GM23248 (cell line): ENCODE measurements at regions not wholly inside any gene's neighbourhood (a gene's known extent, or its start where the extent isn't known, plus 50 kb on each side); places are given as distances from the start of the nearest gene placed in this dataset.

Experiments used
- DNase-seq: peaks from one replicate; pipeline ENCODE4 v3.0.0-alpha.2; 2015
- H2AFZ ChIP-seq: fragments of 200-600 bp; sonication (generic); 2 replicates; pipeline ENCODE4 v1.6.1; 2016; ENCODE audit warnings: antibody characterized with exemption
- H3F3A ChIP-seq: fragments of 200-600 bp; sonication (generic); 2 replicates; pipeline ENCODE4 v1.6.1; 2016; ENCODE audit warnings: mild to moderate bottlenecking, antibody characterized with exemption, mixed run types; ENCODE audit not compliant: insufficient read depth
- H3K27ac ChIP-seq: fragments of 200-600 bp; sonication (generic); 2 replicates; pipeline ENCODE4 v1.5.1; 2016; ENCODE audit warnings: mild to moderate bottlenecking
- H3K27me3 ChIP-seq: fragments of 200-600 bp; sonication (generic); replicated peaks from 2 replicates; pipeline ENCODE4 v1.6.1; 2016; ENCODE audit warnings: mild to moderate bottlenecking; ENCODE audit not compliant: insufficient read depth
- H3K36me3 ChIP-seq: fragments of 200-600 bp; sonication (generic); 2 replicates; pipeline ENCODE4 v1.6.1; 2016; ENCODE audit warnings: low read depth, mild to moderate bottlenecking
- H3K4me1 ChIP-seq: fragments of 200-600 bp; sonication (generic); 2 replicates; pipeline ENCODE4 v1.6.1; 2016; ENCODE audit warnings: mild to moderate bottlenecking; ENCODE audit not compliant: insufficient read depth
- H3K4me2 ChIP-seq: fragments of 200-600 bp; sonication (generic); one replicate; pipeline ENCODE4 v1.6.1; 2016; ENCODE audit warnings: mild to moderate bottlenecking; ENCODE audit not compliant: unreplicated experiment
- H3K4me3 ChIP-seq: fragments of 200-600 bp; sonication (generic); 2 replicates; pipeline ENCODE4 v1.5.1; 2016; ENCODE audit warnings: mild to moderate bottlenecking
- H3K79me2 ChIP-seq: fragments of 200-600 bp; sonication (generic); 2 replicates; pipeline ENCODE4 v1.6.1; 2016; ENCODE audit warnings: mild to moderate bottlenecking; ENCODE audit not compliant: insufficient read depth
- H3K9ac ChIP-seq: fragments of 200-600 bp; sonication (generic); 2 replicates; pipeline ENCODE4 v1.6.1; 2016; ENCODE audit warnings: mild to moderate bottlenecking
- H3K9me2 ChIP-seq: fragments of 200-600 bp; sonication (generic); 2 replicates; pipeline ENCODE4 v1.6.1; 2016; ENCODE audit warnings: mixed run types, mild to moderate bottlenecking, moderate library complexity; ENCODE audit not compliant: insufficient read depth
- H3K9me3 ChIP-seq: fragments of 200-600 bp; sonication (generic); one replicate; pipeline ENCODE4 v1.6.1; 2017; ENCODE audit warnings: low read depth
- H4K20me1 ChIP-seq: fragments of 200-600 bp; sonication (generic); 2 replicates; pipeline ENCODE4 v1.6.0; 2016; ENCODE audit not compliant: insufficient read depth
- EZH2 ChIP-seq: fragments of 200-600 bp; sonication (generic); IDR thresholded peaks from 2 replicates; pipeline ENCODE4 v1.6.1; 2018; ENCODE audit warnings: antibody characterized with exemption, mild to moderate bottlenecking; ENCODE audit not compliant: insufficient read depth, poor library complexity, severe bottlenecking
- EZH2phosphoT487 ChIP-seq: fragments of 200-600 bp; sonication (generic); IDR thresholded peaks from 2 replicates; pipeline ENCODE4 v1.6.1; 2018; ENCODE audit warnings: antibody characterized with exemption, moderate library complexity, mild to moderate bottlenecking, low read depth; ENCODE audit not compliant: insufficient read depth
- WGBS, 2 experiments: methylation state at CpG; one replicate each; pipeline ENCODE4 v1.1.6; 2015 to 2017; ENCODE audit warnings: low lambda C conversion rate in 2 of 2, low coverage in 1 of 2; ENCODE audit errors: missing lambda C conversion rate in 2 of 2; 5-methylcytosine and 5-hydroxymethylcytosine counted together
- in situ Hi-C: fragments of 300-500 bp; cut with MboI; formaldehyde crosslinking; loops from 2 replicates; pipeline ENCODE4 v1.15.0; 2020

GRCh38 chr18:41150316-41150715, 804.7 kb upstream of the PIK3C3 start:
- Histone ChIP-seq H3K9me3 (no peaks in the 10 kb centered on the region), H3K4me1 (no peaks in the 10 kb centered on the region), H3K9ac (no peak overlapping the region), H4K20me1 (no peaks in the 10 kb centered on the region), H3K27me3 (no peaks in the 10 kb centered on the region), H3K79me2 (no peaks in the 10 kb centered on the region), H3K36me3 (no peaks in the 10 kb centered on the region), H3K4me2 (no peak overlapping the region), H2AFZ (no peak overlapping the region), H3K4me3 (no peak overlapping the region), H3F3A (no peaks in the 10 kb centered on the region), H3K27ac (no peak overlapping the region), H3K9me2 (no peaks in the 10 kb centered on the region)
- DNase-seq = no peak
- WGBS, 2 experiments = 49 to 55% methylated on average over 2 of the region's 2 CpGs
- TF ChIP-seq EZH2 = no peak
- TF ChIP-seq EZH2phosphoT487 = no peak
- in situ Hi-C loops = no loop called here

- H3K27ac ChIP-seq = no peak overlapping the region
- in situ Hi-C loops = no loop called here
Measured at GRCh38 chr18:41146301-41146700, 808.7 kb upstream of the PIK3C3 start.

GRCh38 chr18:41145516-41145915, 809.5 kb upstream of the PIK3C3 start:
- no peak for TF ChIP-seq EZH2phosphoT487
- no peak for TF ChIP-seq EZH2
- in situ Hi-C loops = no loop called here
- H3K4me3 ChIP-seq = no peak overlapping the region
- H3K36me3 ChIP-seq = no peaks in the 10 kb centered on the region
- H3F3A ChIP-seq = no peaks in the 10 kb centered on the region
- H3K27me3 ChIP-seq = no peaks in the 10 kb centered on the region
- no peaks in the 10 kb centered on the region for H3K9me2 ChIP-seq
- no peaks in the 10 kb centered on the region for H4K20me1 ChIP-seq
- no peaks in the 10 kb centered on the region for H3K9me3 ChIP-seq
- H3K4me2 ChIP-seq = no peak overlapping the region
- H3K27ac ChIP-seq = no peak overlapping the region
- peak; percentile 2 for DNase-seq
- H2AFZ ChIP-seq = no peak overlapping the region
- no peaks in the 10 kb centered on the region for H3K4me1 ChIP-seq
- no peak overlapping the region for H3K9ac ChIP-seq
- H3K79me2 ChIP-seq = no peaks in the 10 kb centered on the region

More at GRCh38 chr18:41146301-41146700, 808.7 kb upstream of the PIK3C3 start:
- Histone ChIP-seq H2AFZ (no peak overlapping the region), H3K9me2 (no peaks in the 10 kb centered on the region), H3K4me1 (no peaks in the 10 kb centered on the region), H4K20me1 (no peaks in the 10 kb centered on the region), H3K27me3 (no peaks in the 10 kb centered on the region), H3K79me2 (no peaks in the 10 kb centered on the region), H3F3A (no peaks in the 10 kb centered on the region), H3K9me3 (no peaks in the 10 kb centered on the region), H3K4me3 (no peak overlapping the region), H3K36me3 (no peaks in the 10 kb centered on the region), H3K9ac (no peak overlapping the region), H3K4me2 (no peak overlapping the region)
- DNase-seq = no peak
- no peak for TF ChIP-seq EZH2
- TF ChIP-seq EZH2phosphoT487 = no peak
- WGBS, 2 experiments = 57 to 75% methylated on average over 1 of the region's 1 CpG

GRCh38 chr18:41144441-41144840, 810.6 kb upstream of the PIK3C3 start:
- WGBS, 2 experiments = 24 to 33% methylated on average over 1 of the region's 1 CpG
- no peak overlapping the region for H3K4me2 ChIP-seq
- 0 out of 2 replicates have a peak overlapping the region, but pooled peaks have one; percentile 14 for H2AFZ ChIP-seq

GRCh38 chr18:41140506-41140905, 814.5 kb upstream of the PIK3C3 start:
- DNase-seq = no peak
- H3K27me3 ChIP-seq = no peaks in the 10 kb centered on the region
- H3K36me3 ChIP-seq = no peaks in the 10 kb centered on the region
- no peak overlapping the region for H2AFZ ChIP-seq
- no peaks in the 10 kb centered on the region for H3K79me2 ChIP-seq
- no peaks in the 10 kb centered on the region for H3K4me1 ChIP-seq
- no peak overlapping the region for H3K4me2 ChIP-seq
- H3K9me3 ChIP-seq = no peaks in the 10 kb centered on the region
- 37 to 38% methylated on average over 3 of the region's 3 CpGs for WGBS, 2 experiments
- no peaks in the 10 kb centered on the region for H4K20me1 ChIP-seq
- in situ Hi-C loops = no loop called here
- H3K4me3 ChIP-seq = no peak overlapping the region
- H3K9me2 ChIP-seq = no peaks in the 10 kb centered on the region
- H3K9ac ChIP-seq = no peak overlapping the region
- H3F3A ChIP-seq = no peaks in the 10 kb centered on the region
- TF ChIP-seq EZH2phosphoT487 = no peak
- TF ChIP-seq EZH2 = no peak
- H3K27ac ChIP-seq = no peak overlapping the region

More at GRCh38 chr18:41144441-41144840, 810.6 kb upstream of the PIK3C3 start:
- no peak overlapping the region for H3K4me3 ChIP-seq
- no peak for TF ChIP-seq EZH2
- no peak for TF ChIP-seq EZH2phosphoT487
- in situ Hi-C loops = no loop called here
- DNase-seq = peak; percentile 73
- no peaks in the 10 kb centered on the region for H3K9me2 ChIP-seq
- H3K36me3 ChIP-seq = no peaks in the 10 kb centered on the region
- H4K20me1 ChIP-seq = no peaks in the 10 kb centered on the region
- H3F3A ChIP-seq = no peaks in the 10 kb centered on the region
- H3K27me3 ChIP-seq = no peaks in the 10 kb centered on the region
- no peaks in the 10 kb centered on the region for H3K4me1 ChIP-seq
- H3K9me3 ChIP-seq = no peaks in the 10 kb centered on the region
- H3K27ac ChIP-seq = no peak overlapping the region
- H3K79me2 ChIP-seq = no peaks in the 10 kb centered on the region
- H3K9ac ChIP-seq = no peak overlapping the region
